PC-9 (cell line): ENCODE measurements at regions not wholly inside any gene's neighbourhood (a gene's known extent, or its start where the extent isn't known, plus 50 kb on each side); places are given as distances from the start of the nearest gene placed in this dataset.

Experiments used
- CTCF ChIP-seq: fragments of 200-600 bp; sonication (generic); conservative IDR thresholded peaks from 2 replicates; pipeline ENCODE4 v1.6.1; 2017; ENCODE audit warnings: mixed run types, antibody characterized with exemption, mild to moderate bottlenecking, moderate library complexity
- EZH2 ChIP-seq: fragments of 200-600 bp; sonication (generic); IDR thresholded peaks from 2 replicates; pipeline ENCODE4 v1.8.0; 2017; ENCODE audit warnings: antibody characterized with exemption, low read depth

- TF ChIP-seq CTCF (no peak), EZH2 (no peak)
These were observed 86.5 kb upstream of the KDM7A start for GRCh38 chr7:140263277-140263676.
